HepG2 (cell line): ENCODE measurements at regions not wholly inside any gene's neighbourhood (a gene's known extent, or its start where the extent isn't known, plus 50 kb on each side); places are given as distances from the start of the nearest gene placed in this dataset.

Experiments used
- ATAC-seq: fragments of 200-7000 bp; cut with Tn5 transposase; 3 replicates; pipeline ENCODE4 v1.9.1; 2020; ENCODE audit warnings: mild to moderate bottlenecking, moderate library complexity
- BruUV-seq: library from RNA; stranded (reverse); fragments of 400-500 nt; replicated peaks from 2 replicates; lab custom pipeline; 2021; lab: Mats Ljungman, UMichigan
- CTCF ChIA-PET: fragments of 300-600 bp; formaldehyde crosslinking; extraction: SDS; loops from one replicate; lab custom pipeline; 2021; ENCODE audit warnings: low total read pairs, inconsistent platforms, low intra/inter-chr PET ratio; lab: Yijun Ruan, JAX
- POLR2A ChIA-PET: fragments of 350-600 bp; sonication (Branson Sonifier 250); formaldehyde crosslinking; loops from one replicate; lab custom pipeline; 2020; ENCODE audit warnings: antibody characterized with exemption, inconsistent platforms; lab: Yijun Ruan, JAX
- DNase-seq: peaks from one replicate; pipeline ENCODE4 v3.0.0-alpha.2; 2015; ENCODE audit warnings: low spot score
- FAIRE-seq: peaks from 3 replicates; lab custom pipeline; 2011; peaks lifted over from hg19 to GRCh38; lab: Jason Lieb, UNC
- H2AFZ ChIP-seq: one replicate; pipeline ENCODE4 v1.6.1; 2011; ENCODE audit warnings: low read length, inconsistent platforms
- H3K27ac ChIP-seq: fragments of 300-600 bp; 3 replicates; pipeline ENCODE4 v1.8.0; 2011; ENCODE audit warnings: mixed run types, mild to moderate bottlenecking, mixed read lengths, low read length, inconsistent platforms; ENCODE audit not compliant: insufficient read depth; ENCODE audit errors: extremely low read length
- H3K27me3 ChIP-seq, 2 experiments: fragments of 200-600 bp in 1 of 2; 2 replicates in 1 of 2; 3 replicates in 1 of 2; pipeline versions ENCODE4 v1.6.0 to v1.8.0; 2011; ENCODE audit warnings: low read length in 2 of 2, mild to moderate bottlenecking in 2 of 2, moderate library complexity in 2 of 2, inconsistent platforms in 1 of 2; ENCODE audit not compliant: insufficient read depth in 2 of 2, control insufficient read depth in 1 of 2
- H3K36me3 ChIP-seq, 2 experiments: fragments of 200-600 bp in 1 of 2; replicated peaks in 1 of 2; 2 replicates in 1 of 2; 3 replicates in 1 of 2; pipeline versions ENCODE4 v1.5.1 to v1.8.0; 2011; ENCODE audit warnings: low read length in 2 of 2, inconsistent platforms in 1 of 2; ENCODE audit not compliant: insufficient read depth in 2 of 2, control insufficient read depth in 1 of 2
- H3K4me1 ChIP-seq: 2 replicates; pipeline ENCODE4 v1.5.1; 2012; ENCODE audit warnings: low read length, inconsistent platforms; ENCODE audit not compliant: insufficient read depth
- H3K4me2 ChIP-seq: 2 replicates; pipeline ENCODE4 v1.6.0; 2011; ENCODE audit warnings: low read depth, low read length, inconsistent platforms
- H3K4me3 ChIP-seq, 3 experiments: fragments of 200-600 bp in 1 of 3; sonication (generic), shearing (Covaris generic) in 1 of 3; replicated peaks in 1 of 3; 2 replicates each; pipeline ENCODE4 v1.5.1; 2011 to 2016; ENCODE audit warnings: low read length in 3 of 3, inconsistent platforms in 2 of 3, low read depth in 2 of 3, mild to moderate bottlenecking in 2 of 3, control low read depth in 1 of 3, mixed read lengths in 1 of 3; ENCODE audit not compliant: insufficient read depth in 1 of 3
- H3K79me2 ChIP-seq: one replicate; pipeline ENCODE4 v1.6.1; 2011; ENCODE audit warnings: low read length, inconsistent platforms; ENCODE audit not compliant: insufficient read depth
- H3K9ac ChIP-seq: 2 replicates; pipeline ENCODE4 v1.6.0; 2011; ENCODE audit warnings: mild to moderate bottlenecking, low read depth, low read length, inconsistent platforms; ENCODE audit not compliant: insufficient read depth
- H3K9me3 ChIP-seq: 2 replicates; pipeline ENCODE4 v1.5.1; 2012; ENCODE audit warnings: mild to moderate bottlenecking, low read length
- H4K20me1 ChIP-seq: 2 replicates; pipeline ENCODE4 v1.6.0; 2011; ENCODE audit warnings: inconsistent platforms, mild to moderate bottlenecking, low read length, moderate library complexity; ENCODE audit not compliant: insufficient read depth
- DPF2 ChIP-seq: sonication (generic); formaldehyde crosslinking; IDR thresholded peaks from 2 replicates; pipeline ENCODE4 v1.4.0; 2020; ENCODE audit warnings: mild to moderate bottlenecking, low read depth, missing genetic modification reagents, borderline replicate concordance
- ESRRA ChIP-seq: sonication (generic); formaldehyde crosslinking; IDR thresholded peaks from 2 replicates; pipeline ENCODE4 v1.5.1; 2020; ENCODE audit warnings: mild to moderate bottlenecking, low read depth, missing genetic modification reagents
- FOXA3 ChIP-seq: IDR thresholded peaks from 2 replicates; pipeline ENCODE4 v1.6.1; 2016; ENCODE audit warnings: missing genetic modification reagents, missing compliant biosample characterization
- GPN1 ChIP-seq: sonication (generic); formaldehyde crosslinking; IDR thresholded peaks from 2 replicates; pipeline ENCODE4 v1.5.1; 2020; ENCODE audit warnings: missing genetic modification reagents, borderline replicate concordance
- ISL2 ChIP-seq: sonication (generic); formaldehyde crosslinking; IDR thresholded peaks from 2 replicates; pipeline ENCODE4 v1.5.0; 2020; ENCODE audit warnings: missing genetic modification reagents
- RAD21 ChIP-seq: fragments of 450-650 bp; formaldehyde crosslinking; IDR thresholded peaks from 2 replicates; pipeline ENCODE4 v1.5.0; 2020; ENCODE audit warnings: mild to moderate bottlenecking
- RFXANK ChIP-seq: IDR thresholded peaks from 2 replicates; pipeline ENCODE4 v1.6.1; 2016
- SMAD9 ChIP-seq: sonication (generic); formaldehyde crosslinking; IDR thresholded peaks from 2 replicates; pipeline ENCODE4 v1.5.1; 2020; ENCODE audit warnings: mild to moderate bottlenecking, missing genetic modification reagents
- SMC3 ChIP-seq: IDR thresholded peaks from 2 replicates; pipeline ENCODE4 v1.6.1; 2011; ENCODE audit warnings: low read length, improper control_type of control experiment
- STAG1 ChIP-seq: sonication (generic); formaldehyde crosslinking; IDR thresholded peaks from 2 replicates; pipeline ENCODE4 v1.4.0; 2020; ENCODE audit warnings: missing genetic modification reagents
- TRIM24 ChIP-seq: sonication (generic); formaldehyde crosslinking; IDR thresholded peaks from 2 replicates; pipeline ENCODE4 v1.8.0; 2022; ENCODE audit warnings: mild to moderate bottlenecking, missing genetic modification reagents
- ZNF207 ChIP-seq: fragments of 450-650 bp; IDR thresholded peaks from 2 replicates; pipeline ENCODE4 v1.6.1; 2016; ENCODE audit warnings: antibody characterized with exemption, borderline replicate concordance
- WGBS: methylation state at CpG from one replicate; pipeline ENCODE4 v1.1.6; 2017; ENCODE audit warnings: low lambda C conversion rate; 5-methylcytosine and 5-hydroxymethylcytosine counted together
- in situ Hi-C: cut with HindIII; loops from 2 replicates; pipeline ENCODE4 v1.10.0; 2017; ENCODE audit warnings: low pct_unique_long_range_greater_than_20kb; ENCODE audit not compliant: extremely low pct_ligation_motif_present
- intact Hi-C: fragments of 100-400 bp; cut with micrococcal nuclease; formaldehyde crosslinking; loops from one replicate; pipeline ENCODE4 v1.10.0; 2022; ENCODE audit not compliant: unreplicated experiment
- TF ChIP-seq, protein P1 (sequence below): sonication (generic); formaldehyde crosslinking; IDR thresholded peaks from 2 replicates; pipeline ENCODE4 v1.5.0; 2020; ENCODE audit warnings: mild to moderate bottlenecking, missing genetic modification reagents, moderate library complexity

DNA sequence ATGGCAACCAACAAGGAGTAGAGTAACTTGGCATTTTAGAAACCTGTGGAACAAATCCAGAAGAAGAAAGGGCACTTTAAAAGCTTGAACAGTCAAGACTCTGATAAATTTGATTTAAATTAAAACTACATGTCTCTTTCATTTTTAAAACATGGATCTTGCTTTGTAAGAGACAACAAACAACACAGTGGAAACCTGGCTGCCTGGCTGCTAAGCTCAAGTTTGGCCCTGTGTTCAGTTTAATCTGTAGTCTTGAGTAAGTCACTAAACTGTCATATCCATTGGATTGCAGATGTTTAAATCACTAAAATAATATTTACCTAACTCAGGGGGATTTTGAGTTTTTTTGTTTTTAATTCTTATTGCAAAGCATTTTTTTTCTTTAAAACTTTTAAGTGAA, 374.9 kb upstream of the SEMA3D start (continued):
- no peak for TF ChIP-seq TRIM24 (CRISPR knock-in tag)
- no peak for TF ChIP-seq ISL2 (CRISPR knock-in tag)

DNA sequence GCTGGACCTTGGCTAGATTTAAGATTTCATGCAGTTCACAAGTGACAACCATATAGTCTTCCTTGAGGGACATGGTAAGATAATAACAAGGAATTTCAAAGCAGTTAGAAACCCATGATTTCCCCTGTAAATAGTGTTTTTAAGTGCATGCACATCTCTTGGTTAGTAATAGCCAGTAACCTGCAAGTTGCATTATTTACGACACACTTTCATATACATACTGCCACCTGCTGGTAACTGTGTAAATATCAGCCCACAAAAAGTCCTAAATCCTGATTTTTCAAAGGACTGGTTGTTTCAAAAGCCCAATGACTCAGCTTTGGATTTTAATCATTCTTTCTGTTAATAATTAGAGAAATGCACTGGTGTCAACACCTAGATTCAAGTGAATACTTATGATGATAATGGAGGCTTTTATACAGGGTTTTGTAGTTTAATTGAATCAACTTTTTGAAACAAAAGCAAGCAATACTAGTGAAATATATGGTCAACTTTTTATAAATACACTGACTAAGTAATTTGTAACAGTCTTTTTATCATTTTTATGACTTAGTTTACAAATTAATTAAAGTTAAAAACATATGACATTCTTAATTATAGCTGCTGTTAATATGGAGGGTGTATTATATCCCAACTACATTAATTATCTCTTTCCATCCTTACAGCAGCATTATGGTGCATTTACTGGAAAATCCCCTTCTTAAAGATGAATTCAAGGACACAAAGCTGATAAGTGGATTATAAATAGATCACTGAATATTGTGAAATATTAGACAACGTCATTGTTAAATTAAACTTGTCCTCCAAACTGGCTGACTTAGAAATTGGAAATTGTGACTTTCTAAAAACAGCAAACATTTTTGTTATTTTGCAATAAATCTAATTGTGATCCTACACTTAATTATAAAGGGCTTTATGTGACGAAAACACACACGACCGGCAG, 367.7 kb upstream of the SEMA3D start:
- ChIA-PET POLR2A (no interaction called here), CTCF (interaction anchor here (1.3 to 2.4 kb wide), 2 partner anchors 367 to 512 kb away, joined by 4 to 30 read pairs; partner anchors contain the start of gene SEMA3D)
- peak; percentile 28 for FAIRE-seq
- H2AFZ ChIP-seq: no peak overlapping the region
- H3K79me2 ChIP-seq: no peaks in the 10 kb centered on the region
- TF ChIP-seq GPN1 (CRISPR knock-in tag): no peak
- TF ChIP-seq DPF2 (CRISPR knock-in tag): no peak
- peak; percentile 86 for TF ChIP-seq STAG1
- TF ChIP-seq ZNF207: no peak
- TF ChIP-seq FOXA3 (CRISPR knock-in tag): peak; percentile 32; the same call in 1 of the 2 replicates
- no peak for TF ChIP-seq SMAD9
- TF ChIP-seq SMC3: peak; percentile 71; the same call in 1 of the 2 replicates
- TF ChIP-seq ESRRA (CRISPR knock-in tag): no peak
- no peak for TF ChIP-seq RFXANK (CRISPR knock-in tag)
- peak; percentile 57; the same call in 1 of the 2 replicates for TF ChIP-seq RAD21 (CRISPR knock-in tag)
- TF ChIP-seq, protein P1, sequence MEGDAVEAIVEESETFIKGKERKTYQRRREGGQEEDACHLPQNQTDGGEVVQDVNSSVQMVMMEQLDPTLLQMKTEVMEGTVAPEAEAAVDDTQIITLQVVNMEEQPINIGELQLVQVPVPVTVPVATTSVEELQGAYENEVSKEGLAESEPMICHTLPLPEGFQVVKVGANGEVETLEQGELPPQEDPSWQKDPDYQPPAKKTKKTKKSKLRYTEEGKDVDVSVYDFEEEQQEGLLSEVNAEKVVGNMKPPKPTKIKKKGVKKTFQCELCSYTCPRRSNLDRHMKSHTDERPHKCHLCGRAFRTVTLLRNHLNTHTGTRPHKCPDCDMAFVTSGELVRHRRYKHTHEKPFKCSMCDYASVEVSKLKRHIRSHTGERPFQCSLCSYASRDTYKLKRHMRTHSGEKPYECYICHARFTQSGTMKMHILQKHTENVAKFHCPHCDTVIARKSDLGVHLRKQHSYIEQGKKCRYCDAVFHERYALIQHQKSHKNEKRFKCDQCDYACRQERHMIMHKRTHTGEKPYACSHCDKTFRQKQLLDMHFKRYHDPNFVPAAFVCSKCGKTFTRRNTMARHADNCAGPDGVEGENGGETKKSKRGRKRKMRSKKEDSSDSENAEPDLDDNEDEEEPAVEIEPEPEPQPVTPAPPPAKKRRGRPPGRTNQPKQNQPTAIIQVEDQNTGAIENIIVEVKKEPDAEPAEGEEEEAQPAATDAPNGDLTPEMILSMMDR (CRISPR knock-in tag): peak; percentile 75
- peak; percentile 59 for DNase-seq
- H3K4me2 ChIP-seq: no peak overlapping the region
- H3K27ac ChIP-seq: no peak overlapping the region
- H3K4me3 ChIP-seq: no peak overlapping the region
- intact Hi-C loops (loop anchor here (1.0 to 10.0 kb wide), 6 partner anchors 92 to 1617 kb away; no protein-coding TSS in a partner anchor), in situ Hi-C loops (loop anchor here (10.0 kb wide), 1 partner anchor 510 kb away; no protein-coding TSS in a partner anchor)
- no peaks in the 10 kb centered on the region for H3K36me3 ChIP-seq
- WGBS: 44% methylated on average over 5 of the region's 5 CpGs
- no peaks in the 10 kb centered on the region for H3K4me1 ChIP-seq
- H3K9me3 ChIP-seq: no peaks in the 10 kb centered on the region
- H4K20me1 ChIP-seq: no peaks in the 10 kb centered on the region
- no TSS peak for BruUV-seq
- H3K9ac ChIP-seq: no peak overlapping the region
- no peaks in the 10 kb centered on the region for H3K27me3 ChIP-seq
- peak; percentile 72 for ATAC-seq
